ENCODE measurements at regions not wholly inside any gene's neighbourhood (a gene's known extent, or its start where the extent isn't known, plus 50 kb on each side); places are given as distances from the start of the nearest gene placed in this dataset.

DNA sequence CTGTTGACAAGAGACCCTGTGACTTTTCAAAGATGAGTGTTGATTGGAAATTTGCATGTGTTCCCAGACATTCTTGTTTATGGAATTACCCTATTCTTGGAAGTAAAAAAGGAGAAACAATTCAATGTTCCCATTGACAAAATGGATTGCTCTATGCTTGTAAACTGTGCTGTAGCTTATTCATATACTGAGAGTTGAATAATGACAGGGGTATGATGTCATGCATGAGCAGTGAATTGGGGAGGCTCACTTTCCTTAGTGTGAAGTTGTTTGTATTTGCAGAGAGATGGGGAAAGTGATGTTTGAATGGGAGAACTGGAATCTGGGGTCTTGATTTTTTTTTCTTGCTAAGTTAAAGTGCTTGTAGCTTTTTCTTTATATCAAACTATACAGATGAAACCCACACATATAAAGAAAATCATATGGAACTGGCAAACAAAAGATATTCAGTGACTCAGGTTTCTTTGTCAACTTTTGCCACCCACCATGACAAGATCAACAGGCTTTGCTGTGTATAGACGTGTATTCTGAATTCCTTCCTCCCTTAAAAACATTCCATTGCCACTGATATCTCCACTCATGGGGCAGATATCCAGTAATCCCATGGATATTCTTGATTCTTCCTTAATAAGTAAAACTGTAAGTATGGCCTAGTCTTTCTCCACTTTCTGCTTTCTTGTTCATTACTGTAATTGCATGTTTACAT is 97.8 kb upstream of the JAG1 start:
- no peak for DNase-seq

DNA sequence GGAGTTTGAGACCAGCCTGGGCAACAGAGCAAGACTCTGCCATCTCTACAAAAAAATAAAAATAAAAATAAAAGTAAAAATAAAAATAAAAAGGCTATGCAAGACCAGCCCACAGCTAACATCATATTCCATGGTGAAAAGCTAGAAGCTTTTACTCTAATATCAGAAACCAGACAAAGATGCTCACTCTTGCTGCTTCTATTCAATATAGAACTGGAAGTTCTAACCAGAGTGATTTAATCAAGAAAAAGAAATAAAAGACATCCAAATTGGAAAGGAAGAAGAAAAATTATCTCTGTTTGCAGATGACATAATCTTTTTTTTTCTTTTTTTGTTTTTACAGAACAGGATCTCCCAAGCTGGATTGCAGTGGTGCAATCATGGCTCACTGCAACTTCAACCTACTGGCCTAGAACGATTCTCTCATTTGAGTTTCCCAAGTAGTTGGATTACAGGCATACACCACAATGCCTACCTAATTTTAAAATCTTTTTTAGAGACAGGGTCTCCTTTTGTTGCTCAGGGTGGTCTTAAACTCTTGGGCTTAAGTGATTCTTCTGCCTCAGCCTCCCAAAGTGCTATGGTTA is 100.7 kb upstream of the JAG1 start:
- no peak for DNase-seq

DNA sequence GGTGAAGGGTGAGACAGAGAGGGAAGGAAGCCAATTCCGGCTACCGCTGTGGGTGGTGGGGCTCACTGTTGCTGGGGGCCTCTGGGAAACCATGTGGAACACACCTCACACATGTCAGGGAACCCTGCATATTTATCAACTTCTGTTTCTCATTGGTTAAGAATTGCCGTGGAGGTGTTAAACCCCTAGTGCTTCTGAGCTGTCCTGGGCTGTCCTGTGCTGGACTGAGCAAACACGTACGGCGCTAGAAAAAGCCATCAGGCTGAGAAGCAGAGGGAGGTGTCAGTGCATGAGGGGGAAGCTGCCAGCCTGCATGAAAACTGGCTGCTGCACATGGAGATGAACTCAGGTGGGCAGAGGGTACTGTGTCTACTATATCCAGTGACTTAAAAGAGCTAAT is 103.9 kb upstream of the JAG1 start:
- no peak for DNase-seq

DNA sequence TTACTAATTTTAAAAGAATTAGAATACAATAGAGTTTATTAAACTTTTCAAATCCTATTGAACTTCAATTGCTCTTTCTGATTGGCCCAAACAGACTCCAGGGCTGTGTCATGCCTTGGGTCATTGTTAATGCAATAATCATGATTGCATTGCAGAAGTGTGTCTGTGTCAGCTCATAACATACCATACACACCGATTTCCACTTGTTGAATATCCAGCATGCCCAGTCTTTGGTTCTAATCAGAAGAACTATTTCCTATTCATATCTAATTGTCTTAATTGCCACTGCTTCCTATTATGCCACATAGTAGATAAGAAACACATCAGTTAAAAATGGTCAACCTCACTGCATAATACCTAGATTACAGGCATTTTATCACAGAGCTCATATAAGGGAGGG is 106.1 kb upstream of the JAG1 start:
- no peak for DNase-seq

DNA sequence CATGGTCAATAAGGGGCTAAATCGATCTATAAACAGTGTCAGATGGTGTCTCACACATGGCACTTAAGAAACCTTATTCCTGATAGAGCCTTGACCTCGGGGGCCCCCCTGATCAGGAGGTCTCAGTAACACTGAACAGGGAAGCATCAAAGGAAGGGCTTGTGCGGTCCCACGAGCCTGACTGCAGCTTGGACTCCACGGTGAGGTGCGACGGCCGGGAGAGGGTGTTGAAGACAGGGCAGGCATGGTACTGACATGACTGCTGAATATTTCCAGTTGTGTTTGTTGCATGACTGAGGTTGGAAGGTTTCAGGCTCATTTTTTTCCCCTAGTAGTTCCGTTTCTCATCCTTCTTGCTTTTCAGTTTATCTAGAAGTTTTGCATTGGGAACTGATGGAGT is 107.1 kb upstream of the JAG1 start:
- no peak for DNase-seq

DNA sequence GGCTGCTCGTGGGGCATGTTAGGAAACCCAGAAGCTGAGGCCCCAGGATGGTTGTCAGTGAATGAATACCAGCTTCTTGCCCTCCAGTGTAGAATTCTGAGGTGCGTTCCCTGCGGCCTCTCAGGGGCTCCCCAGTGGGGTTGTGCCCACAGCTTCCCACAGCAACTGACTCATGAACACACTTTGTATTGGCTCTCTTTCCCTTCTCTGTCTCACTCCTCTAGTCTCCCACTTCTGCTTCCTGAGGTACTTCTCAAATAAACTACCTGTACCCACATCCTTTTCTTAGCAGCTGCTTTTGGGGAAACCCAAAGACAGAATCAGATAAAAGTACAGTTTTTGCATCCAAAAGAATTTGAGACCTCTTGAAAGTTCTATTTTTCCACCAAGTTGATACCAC is 107.7 kb upstream of the JAG1 start:
- DNase-seq = no peak

DNA sequence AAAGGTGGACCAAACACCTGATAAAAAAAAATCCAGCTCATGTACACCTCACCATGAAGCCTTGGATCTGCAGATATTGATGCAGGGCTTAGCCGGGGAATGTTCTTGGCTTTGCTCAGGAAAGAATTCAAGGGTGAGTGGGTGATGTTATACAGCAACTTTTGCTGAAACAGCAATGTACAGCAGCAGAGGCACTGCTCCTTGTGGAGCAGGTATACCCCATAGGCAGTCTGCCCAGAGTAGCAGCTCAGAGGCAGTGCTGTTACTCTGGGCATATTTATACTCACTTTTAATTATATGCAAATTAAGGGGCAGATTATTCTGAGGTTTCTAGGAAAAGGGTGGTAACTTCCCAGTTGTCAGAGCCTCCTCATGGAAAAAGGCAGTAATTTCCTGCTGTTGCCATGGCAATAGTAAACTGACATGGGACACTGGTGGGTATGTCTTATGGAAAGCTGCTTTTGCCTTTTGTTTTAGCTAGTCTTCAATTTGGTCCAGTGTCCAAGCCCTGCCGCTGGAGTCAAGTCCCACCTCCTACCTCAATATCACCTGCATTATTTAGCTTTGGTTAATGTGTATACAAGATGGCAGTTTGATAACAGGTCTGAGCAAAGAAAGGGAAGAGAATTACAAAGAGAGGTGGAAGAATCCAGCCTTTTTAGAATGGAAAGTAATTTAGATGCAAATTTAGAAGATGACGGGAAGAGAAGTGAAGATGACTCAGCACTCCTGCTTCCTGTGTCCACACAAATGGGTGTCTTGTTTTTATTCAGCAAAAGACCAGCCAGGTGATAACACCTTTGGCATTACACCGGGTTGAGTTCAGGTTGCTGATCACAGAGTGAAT is 110.1 kb upstream of the JAG1 start:
- DNase-seq = peak; percentile 57

DNA sequence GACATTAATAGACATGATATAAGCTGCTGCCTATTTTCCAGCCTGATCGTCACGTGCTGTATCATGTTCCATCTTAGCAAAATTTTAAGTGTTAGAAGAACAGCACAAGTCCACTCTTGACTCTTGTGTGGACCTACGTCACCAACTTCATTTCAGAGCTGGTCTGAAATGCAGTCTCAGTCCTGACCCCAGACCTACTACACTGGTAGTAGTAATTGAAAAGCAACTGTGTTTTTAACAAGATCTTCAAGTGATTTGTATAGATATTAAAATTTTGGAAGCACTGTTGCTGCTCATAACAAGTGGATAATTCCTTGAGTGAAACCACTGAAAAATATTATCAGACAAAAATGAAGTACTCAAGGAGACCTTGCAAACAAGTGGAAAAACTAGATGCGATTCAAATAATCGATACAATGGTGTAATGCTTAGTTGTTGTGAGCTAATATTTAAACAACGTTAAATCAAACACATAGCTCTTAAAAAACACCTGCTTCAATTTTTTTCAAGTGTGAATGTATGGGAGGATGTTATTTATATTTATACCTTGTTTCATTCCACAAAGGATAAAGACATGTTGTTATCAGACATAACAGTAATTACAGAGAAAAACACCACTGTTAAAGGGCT is 110.9 kb upstream of the JAG1 start:
- no peak for DNase-seq

DNA sequence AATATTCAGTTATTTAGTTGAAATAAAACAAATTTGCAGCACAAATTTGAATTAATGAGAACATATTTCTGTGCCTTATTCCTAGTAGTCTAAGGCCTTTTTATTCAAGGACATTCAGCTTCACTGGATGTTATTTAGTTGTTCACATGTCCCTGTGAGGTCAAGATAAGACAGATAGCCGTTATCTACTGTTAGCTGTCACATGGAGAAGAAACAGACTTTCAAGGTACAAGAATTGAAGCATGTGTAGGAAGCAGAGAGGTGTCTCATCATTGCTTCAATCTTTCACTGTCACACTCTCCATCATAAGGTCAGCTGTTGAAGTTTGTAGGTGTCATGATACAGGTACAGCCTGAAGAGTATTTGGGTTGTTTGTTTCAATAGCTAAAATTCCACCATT is 112.9 kb upstream of the JAG1 start:
- no peak for DNase-seq

DNA sequence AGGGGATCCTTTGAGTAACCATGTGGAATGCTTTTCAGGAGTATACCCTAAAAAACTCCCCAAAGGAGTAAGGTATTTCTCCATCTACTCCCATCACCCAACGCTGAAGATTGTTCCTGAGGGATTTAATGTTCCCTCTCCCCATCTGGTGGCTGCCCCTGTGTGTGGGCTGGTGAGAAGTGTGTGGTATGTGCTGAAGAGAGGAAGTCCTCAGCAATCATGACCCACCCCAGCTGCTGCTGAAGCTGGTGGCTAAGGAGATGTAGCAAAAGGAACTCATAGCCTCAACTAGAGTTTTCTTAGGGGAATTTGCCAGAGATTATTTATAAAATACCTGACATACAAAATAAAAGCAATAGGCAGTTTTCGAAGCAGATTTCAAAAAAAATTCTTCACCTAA is 114.3 kb upstream of the JAG1 start:
- no peak for DNase-seq

DNA sequence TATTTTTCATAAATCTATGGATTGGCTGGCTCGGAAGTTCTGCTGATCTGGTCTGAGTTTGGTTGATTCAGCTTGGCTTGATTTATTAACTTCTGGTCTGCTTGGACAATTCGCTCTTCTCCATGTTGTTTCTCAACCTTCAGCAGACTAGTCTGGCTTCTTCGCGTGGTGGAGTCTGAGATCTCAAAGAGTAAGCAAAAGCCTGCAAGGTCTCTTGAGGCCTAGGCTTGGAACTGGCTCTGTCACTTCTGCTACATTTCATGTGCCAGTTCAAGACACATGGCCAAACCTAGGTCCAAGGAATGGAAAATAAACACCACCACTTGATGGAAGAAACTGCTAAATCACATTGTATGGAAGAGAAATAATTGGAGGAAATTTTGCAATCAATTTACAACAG is 115.1 kb upstream of the JAG1 start:
- no peak for DNase-seq

DNA sequence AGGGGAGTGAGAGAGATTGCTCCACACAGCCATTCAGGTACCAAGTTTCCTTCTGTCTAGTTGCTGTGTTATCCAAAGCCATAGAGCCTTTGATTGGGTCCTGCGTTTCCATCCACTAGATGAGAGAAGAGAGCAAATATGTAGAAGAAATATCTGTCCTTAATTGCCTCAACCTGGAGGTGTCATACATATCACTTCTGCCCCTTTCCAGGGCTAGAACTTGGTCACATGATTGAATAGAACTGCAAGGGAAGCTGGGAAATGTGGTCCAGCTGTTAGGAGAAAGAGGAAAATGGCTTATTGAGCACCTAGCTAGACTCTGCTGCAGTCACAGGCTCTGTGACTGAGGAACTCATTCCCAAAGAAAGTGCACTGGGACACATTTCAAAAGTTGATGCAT is 115.6 kb upstream of the JAG1 start:
- DNase-seq = no peak

DNA sequence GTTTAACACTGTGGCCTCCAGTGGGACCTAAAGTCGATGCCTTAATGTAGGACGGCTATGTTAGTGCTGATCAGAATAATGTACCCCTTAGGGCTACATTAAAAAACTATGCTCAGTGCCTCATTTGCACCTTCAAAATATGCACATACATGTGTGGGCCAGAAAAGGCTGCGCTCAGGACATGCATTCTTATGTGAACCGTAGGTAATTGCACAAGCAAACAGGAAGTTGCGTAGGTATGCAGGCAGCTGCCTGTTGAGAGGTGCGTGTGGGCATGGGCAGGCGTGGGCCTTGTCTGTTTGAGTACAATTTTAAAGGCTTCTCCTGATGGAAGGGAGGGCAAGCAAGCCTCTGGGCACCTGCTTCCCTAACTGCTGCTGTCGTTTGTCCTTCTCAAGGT is 116.2 kb upstream of the JAG1 start:
- DNase-seq = peak; percentile 32

DNA sequence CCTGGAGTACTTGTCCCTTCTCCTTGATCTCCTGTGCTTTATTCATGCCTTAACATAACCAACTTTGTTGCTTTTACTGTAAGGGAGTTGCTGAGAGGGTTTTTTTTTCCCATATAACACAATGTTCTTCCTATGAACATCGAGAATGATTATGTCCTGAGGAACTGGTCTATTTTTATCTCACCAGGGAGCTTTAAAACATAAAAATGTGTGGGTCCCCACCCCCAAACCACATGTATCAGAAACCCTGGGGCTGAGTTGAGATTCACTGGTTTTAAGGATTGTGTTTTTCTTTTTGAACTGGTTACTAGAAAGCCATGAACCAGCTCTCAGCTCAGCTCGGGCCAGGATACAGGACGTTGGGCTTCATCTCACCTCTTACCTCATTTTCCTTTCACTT is 118.5 kb upstream of the JAG1 start:
- DNase-seq = no peak

DNA sequence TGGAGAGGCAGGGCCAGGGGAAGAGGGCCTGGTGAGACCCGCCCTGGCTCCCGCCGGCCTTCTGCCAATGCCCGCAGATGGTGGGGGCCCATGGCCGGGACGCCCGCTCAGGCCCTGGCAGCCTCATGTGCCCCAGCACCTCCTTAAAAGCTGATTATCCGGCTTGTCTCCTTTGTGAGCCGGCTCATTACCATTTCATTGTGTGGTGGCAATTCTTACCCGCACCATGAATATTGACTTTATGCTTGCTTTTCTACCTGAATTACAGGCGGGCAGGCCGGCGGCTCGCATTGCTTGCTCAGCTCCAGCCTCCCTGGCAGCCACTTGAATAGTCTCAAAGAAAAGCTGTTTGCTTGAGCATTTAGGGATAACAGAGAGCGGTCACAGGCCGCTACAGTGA is 120.0 kb upstream of the JAG1 start:
- DNase-seq = peak; percentile 65

DNA sequence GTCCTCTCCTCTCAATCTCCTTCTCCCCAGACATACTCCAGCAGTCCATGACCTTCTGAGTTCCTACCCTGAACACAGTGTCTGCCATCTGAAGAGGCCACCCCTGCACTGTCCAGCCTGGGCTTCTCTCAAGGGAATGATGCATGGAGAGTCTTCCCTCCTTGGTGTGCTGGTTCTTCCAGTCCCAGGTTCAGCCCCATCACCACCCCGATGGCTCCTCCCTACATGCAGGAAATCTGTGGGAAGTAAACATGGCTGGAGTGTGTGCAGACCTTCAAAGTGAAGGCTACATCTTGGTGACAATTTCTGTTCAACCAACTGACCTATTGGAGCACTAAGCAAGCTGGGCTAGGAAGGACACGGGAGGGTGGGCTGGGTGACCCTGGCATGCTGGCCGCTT is 121.0 kb upstream of the JAG1 start:
- DNase-seq = no peak

DNA sequence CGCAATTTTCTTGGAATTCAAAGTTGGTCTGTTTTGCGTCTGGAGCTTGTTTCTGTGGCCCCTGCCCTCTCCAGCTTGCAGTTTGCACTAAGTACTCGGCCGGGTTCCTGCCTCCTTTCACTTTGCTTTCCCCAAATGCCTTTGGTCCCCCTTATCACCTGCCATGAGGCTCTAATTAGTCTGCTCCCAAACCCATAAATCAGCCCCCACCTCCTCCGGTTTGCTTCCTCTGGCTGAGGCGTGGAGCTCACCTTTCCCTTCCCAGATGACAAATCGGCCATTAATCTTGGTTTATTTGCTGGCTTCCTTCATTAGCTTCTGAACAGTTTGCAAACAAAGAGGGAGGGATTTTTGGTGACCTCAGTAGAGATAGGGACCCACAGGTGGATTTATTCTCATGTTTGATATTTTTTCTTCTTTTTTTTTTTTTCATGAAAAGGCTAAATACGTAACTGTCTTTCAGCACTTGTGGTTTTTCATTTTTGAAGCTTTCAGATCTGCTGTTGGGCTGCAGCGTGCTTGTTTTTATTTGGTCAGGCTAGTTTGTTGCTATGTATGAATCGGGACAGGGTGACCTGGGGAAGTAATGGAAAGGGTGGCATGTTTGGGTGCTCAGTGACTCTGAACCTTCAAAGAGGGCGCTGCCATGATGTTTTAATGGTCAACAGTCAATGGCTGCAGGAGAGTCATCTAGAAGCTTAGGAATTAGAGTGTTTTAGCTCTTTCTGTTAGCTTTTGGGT is 121.7 kb upstream of the JAG1 start:
- DNase-seq = no peak

DNA sequence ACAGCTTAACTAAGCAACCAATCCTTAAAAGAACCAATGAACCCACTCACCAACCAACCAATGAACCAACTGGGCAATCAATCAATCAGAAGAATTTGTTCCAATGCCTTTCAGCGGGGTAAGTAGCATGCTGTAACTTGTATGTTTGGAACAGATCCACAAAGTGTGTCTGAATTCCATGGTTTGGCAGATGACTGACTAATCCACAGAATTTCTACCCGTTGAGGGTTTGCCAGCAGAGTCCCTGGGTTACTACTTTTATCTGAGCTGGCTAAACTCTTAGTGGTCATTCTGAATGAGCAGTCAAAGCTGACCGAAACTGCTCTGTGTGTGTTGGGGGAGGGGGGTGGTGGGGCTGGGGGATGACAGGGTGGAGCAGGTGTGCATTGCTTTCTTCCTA is 125.0 kb upstream of the JAG1 start:
- DNase-seq = no peak

DNA sequence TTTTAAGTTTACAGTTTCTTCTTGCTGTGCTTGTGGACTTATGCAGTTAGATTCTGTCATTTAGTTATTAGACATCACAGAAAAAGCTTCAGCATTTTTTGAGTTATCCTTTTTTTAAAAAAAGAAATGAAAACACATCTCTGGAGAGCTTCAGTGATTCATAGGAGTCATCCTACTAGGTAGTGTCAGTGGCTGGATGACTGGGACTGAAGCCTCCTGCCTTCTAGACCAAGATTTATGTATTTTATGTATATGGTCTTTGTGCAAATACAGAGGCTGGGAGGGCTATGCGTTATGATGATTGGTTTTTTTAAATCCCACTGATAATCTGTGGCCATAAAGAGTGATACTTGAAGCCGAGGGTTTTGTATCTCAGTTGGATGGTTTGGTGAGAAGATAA is 125.9 kb upstream of the JAG1 start:
- no peak for DNase-seq

DNA sequence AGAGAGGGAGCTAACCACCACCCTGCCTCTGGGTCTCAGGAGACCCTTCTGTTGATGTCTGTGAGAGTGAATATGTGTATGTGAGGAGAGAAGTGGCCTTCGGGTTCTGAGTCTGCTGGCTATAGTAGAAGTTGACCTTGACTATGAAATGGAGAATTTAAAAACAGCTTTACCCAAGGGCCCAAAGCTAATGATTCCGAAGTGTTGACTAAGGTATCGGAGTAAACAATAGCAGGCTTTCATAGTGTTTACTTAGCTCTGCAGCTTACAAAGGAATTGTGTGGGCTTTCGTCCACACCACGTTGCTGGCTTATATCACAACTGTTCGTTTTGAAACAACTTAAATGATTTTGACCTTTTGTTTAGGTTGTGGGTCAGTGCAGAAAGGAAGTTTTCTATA is 126.5 kb upstream of the JAG1 start:
- peak; percentile 64 for DNase-seq

DNA sequence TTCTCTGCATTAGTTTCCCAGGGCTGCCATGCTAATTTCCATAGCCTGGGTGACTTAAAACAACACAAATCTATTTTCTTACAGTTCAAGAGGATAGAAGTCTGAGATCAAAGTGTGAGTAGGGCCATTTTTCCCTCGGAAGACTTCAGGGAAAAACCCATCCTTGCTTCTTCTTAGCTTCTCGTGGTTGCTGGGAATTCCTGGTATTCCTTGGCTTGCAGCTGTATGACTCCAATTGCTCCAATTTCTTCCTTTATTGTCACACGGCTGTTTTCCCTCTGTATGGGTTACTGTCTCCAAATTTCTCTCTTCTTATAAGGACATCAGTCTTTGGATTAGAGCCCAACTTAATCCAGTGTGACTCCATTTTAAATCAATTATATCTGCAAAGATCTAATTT is 128.4 kb upstream of the JAG1 start:
- DNase-seq = no peak

DNA sequence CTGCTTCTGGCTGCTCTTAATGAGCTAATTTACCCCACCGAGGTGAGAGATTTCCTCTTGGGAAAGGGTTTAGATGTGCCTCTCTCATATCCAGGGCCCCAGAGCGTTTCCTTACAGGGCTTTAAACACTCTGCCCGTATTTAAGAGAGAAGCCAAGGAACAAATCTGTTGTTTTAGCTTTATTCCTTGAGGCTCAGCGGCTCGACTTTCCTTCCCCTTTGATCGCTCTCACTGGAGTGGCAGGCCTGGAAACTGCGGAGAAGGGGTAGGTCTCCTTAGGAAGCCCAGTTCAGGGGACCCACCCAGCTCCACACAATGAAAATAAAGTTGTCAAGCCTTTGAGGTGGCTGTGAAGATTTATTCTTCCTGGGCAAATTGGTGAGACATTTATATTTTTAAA is 132.0 kb upstream of the JAG1 start:
- DNase-seq = no peak

DNA sequence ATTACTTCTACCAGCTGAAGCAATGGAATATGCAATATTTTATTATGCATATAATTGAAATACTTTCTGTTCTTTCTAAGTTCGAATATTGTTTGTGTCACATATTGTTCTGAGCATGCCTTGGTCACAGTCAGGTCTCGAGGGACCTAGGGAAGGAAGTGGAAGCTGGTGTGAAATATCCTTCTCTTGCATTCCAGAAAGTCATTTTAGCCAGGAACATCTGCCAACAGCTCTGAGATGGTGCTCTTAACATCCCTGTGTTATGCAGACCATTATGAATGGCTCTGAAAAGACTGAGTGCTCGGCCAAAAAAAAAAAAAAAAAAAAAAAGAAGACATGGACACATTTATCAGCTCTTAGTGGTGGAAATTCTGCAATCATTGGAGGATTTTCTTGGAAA is 132.7 kb upstream of the JAG1 start:
- DNase-seq = no peak

Data from NCI-H2029 (cell line).